HG03103 (cell line): ENCODE measurements at regions not wholly inside any gene's neighbourhood (a gene's known extent, or its start where the extent isn't known, plus 50 kb on each side); places are given as distances from the start of the nearest gene placed in this dataset.
"Not testable (repeated sequence)": the region's sequence is repeated elsewhere in the genome, so short reads cannot be mapped to it uniquely, and the experiment has no call there.

Experiments
- ATAC-seq: cut with Tn5 transposase; IDR thresholded peaks from one replicate; pipeline ENCODE4 v1.9.1; 2021; ENCODE audit warnings: low read depth; ENCODE audit not compliant: unreplicated experiment

DNA sequence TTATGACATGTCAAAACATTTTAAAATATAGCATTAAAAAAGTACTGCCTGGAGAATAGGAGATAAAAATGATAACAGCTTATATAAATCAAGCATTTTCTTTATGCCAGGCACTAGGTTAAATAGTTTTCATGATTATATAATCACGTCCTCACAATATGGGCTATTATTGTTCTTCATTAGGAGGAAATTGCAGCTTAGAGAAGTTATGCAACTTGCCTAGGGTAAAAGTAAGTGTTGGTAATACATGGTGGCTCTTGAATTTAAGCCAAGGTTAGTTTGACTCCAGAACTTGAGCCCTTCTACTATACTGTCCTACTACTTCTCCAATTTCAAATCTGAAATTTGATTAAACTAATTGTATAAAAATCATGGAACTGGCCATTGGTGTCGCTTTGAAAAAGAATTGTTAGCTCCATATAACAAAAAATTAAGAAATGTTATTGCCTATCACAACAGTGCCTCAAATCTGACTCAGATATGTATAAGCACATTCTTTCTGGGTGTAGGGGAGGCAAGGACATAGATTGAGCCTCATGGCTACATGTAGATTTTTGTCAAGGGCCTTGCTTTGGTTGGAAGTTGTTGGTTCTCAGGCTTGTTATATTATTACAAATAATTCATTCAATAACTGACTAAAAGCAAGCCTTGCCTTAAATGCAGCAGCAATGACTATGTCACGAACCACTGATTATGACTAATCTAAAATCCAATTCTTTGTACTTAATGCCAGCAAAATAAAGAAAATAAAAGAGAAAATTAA lies 223.5 kb upstream of the DAB2 start:
- no peak for ATAC-seq

DNA sequence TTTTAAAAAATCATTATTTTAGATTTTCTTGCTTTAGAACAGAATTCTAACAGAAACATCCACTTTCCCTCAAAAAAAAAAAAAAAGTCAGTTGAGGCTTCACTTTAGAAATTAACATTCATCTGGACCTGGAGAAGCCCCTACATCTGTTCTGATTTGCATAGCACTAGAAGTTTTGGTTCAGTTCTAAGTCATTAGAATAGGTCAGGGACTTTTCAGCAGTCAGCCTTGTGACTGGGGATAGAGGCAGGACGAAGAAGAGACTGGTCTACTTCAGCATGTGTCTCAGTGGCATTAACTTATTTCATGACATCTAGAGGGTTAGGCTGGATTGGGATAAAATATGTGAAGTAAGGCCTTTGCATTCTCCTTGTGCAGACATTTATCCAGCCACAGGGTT lies 215.8 kb upstream of the DAB2 start:
- peak; percentile 73 for ATAC-seq

DNA sequence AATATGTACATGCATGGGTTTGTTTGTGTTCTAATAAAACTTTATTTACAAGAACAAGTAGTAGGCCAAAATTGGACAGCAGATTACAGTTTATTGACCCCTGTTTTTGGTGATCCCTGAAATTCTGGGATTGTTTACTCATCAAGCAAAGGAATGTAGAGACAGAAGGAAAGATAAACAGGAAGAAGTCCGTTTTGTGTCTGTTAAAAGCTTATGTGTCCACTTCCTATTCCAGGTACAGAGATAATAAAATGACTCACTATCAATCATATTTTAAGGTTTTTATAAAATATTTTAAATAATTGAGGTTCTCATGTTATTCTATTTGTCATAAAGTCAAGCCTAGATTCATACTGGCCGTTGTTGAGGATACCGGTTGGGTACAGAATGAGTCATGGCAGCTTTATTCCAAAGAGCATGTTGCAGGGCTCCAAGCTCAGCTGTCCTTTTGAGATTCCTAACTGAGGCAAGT lies 214.9 kb upstream of the DAB2 start:
- ATAC-seq: no peak

DNA sequence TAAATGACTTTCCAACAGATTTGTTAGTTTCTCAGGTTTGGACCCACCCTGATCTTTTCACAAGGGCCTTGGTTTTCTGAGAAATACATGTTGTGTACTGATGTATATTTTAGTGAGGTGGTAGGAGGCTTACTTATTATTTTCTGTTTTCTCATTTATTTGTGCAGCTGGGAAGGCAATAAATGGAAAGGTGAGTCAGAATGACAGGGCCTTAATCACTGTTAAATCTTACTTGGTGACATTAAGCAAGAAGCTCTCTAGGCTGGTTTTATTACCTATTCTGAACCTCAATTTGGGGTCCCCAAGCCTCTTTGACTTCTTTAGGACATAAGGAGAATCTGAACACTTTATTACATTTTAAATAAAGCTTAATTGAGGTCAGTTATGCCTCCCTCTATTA lies 214.0 kb upstream of the DAB2 start:
- no peak for ATAC-seq

DNA sequence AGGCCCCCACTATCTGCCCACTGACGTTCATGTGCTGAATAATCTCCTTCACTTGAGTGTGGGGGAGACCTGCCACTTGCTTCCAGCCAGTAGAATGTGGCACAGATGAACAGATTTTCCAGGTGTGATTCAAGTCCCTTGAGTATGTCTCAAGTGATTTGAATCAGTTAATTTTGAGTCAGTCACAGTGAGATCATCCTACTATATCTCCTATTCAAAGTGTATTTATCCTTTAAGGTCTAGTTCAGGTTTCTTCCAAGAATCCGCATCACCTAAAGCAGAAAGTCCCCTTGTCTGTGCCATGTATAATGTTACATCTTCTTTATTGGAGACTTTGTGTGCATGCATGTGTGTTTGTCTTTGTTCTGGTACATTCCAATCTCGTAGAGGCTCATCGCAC lies 208.3 kb upstream of the DAB2 start:
- ATAC-seq: no peak

DNA sequence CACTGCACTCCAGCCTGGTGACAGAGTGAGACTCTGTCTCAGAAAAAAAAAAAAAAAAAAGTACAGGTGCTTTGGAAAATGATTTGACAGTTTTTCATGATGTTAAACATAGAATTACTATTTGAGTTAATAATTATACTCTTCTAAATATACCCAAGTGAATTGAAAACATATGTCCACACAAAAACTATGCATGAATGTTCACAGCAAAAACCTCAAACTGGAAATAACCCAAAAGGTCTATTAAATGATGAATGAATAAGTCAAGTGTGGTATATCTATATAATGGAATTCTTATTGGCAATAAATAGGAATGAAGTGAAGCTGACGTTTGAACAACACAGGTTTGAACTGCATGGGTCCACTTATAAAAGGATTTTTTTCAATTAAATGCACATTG lies 207.2 kb upstream of the DAB2 start:
- no peak for ATAC-seq

DNA sequence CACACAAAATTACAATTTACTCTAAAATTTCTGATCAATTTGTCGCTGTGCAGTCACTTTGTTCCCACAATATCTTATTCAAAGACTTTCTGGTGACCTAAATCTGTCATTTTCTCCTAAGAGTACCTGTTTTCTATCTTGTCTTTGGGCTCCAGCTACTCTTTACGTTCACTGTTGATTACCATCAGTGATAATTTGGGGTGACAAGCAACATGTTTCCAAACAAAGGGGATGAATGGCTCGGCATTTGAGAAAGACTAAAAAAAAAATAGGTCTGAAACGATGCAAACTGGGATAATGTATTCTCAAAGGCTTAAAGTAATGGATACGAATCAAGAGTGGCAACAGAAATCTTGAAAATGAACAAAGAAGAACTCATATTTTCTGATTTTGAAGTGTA lies 205.2 kb upstream of the DAB2 start:
- no peak for ATAC-seq

DNA sequence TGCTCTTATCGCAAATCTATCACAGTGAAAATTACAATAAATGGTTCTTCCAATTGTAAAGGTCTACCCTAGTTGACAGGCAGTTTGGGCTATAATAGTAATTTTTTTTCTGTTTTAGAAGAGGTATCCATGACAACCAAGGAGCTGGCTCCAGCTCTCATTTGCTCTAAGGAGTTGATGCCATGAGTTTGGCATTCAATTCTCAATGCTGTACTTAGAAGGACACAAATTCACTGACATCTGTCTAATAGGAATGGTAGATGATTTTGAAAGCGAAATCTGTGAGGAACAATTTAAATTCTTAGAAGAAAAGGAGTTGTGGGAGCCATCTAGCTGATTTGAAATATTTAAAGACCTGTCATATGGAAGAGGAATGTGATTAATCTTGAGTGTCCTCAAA lies 203.6 kb upstream of the DAB2 start:
- no peak for ATAC-seq

DNA sequence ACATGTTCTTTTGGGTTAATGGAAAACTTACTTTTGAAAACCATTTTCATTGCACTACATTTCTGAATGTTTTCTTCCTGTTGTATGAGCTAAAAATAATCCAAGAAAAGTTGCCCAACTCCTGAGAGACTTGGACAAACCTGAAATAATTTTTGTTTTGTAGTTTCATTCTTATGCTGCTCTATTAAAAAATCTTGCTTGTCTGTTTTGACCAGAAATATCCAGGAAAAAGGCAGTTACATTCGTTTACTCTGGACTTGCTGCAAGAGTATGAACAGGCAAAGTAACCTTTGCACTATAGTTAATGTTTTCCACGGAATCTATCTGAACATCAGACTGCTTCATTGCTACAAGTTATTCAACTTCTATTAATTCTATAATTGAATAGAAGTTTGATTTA lies 200.1 kb upstream of the DAB2 start:
- no peak for ATAC-seq

DNA sequence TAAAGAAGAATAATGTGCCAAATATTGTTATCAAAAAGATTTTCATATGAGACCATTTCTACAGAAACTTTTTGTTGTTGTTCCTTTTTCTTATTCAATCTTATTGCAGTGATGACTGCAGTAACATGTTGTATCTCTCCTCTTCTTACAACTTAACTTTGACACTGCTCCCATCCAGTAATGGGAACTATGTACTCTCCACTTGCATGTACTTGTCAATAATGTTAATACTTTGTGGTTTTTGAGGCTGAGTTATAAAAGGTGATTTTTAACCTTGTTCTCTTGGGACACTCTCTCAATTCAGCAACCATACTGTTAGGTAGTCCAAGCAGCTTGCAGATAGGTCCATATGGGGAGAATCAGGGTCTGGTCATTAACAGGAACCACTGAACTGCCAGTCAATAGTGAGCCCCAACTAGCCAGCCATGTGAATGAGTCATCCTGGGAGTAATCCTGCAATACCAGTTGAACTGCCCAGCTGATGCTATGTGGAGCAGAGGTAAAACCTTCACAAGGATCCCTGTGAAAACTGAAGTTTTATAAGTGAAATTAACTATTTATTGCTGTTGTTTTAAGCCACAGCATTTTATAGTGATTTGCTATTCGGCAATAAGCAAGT lies 199.6 kb upstream of the DAB2 start:
- no peak for ATAC-seq

DNA sequence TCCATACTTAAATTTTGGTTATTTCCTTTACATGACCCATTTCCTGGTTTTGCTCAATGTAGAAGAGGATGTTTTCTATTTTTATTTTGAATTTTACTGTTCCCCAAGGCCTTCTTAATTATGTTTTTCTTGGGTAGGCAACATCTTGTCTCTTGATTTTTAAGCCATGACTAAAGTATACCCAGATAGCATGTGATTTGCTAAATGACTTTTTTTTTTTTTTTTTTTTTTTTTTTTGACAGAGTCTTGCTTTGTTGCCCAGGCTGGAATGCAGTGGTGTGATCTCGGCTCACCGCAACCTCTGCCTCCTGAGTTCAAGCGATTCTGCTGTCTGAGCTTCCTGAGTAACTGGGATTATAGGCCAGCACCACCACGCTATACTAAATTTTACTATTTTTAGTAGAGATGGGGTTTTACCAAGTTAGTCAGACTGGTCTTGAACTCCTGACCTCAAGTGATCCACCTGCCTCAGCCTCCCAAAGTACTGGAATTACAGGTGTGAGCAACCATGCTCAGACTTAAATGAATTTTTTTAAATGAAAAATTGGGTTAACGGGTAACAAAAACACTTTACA lies 198.6 kb upstream of the DAB2 start:
- no peak for ATAC-seq

DNA sequence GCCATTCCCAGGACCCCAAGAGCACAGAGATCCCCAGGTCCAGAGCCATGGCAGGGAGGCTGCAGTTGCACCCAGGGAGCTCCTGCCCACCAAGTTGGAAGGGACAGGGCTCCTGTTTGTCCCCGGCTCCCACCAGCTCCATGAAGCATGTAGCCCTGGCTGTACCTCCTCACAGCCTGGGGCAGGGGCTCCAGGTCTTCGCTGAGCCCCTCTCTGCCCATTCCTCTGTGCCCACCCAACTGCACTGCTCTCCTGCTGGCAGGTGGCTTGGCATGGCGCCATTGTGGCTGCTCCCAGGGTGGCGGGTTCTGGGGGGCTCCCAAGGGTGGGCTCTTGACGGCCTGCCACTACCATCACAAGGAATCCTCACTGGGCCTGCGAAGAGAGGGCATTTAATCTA lies 197.5 kb upstream of the DAB2 start:
- ATAC-seq: no peak

DNA sequence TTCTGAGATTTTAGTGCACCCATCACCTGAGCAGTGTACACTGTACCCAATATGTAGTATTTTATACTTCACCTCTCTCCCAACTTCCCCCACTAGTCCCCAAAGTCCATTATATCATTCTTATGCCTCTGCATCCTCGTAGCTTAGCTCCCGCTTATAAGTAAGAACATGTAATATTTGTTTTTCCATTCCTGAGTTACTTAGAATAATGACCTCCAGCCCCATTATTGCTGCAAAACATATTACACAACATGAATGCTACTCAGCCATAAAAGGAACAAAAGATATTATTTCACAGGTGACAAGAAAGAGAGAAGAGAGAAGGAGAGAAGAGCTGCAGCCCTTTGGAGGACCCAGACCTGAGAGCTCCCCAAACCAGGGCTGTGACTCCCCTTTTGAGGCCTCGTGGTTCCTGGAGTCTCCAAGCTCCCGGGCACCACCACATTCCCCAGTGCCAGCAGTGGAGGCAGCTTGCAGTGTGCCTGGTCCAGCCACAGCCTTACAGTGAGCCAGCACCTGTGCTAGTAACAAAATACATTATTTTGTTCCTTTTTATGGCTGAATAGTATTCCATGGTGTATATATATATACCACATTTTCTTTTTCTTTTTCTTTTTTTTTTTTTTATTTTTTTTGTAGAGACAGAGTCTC lies 194.5 kb upstream of the DAB2 start:
- ATAC-seq: no peak

DNA sequence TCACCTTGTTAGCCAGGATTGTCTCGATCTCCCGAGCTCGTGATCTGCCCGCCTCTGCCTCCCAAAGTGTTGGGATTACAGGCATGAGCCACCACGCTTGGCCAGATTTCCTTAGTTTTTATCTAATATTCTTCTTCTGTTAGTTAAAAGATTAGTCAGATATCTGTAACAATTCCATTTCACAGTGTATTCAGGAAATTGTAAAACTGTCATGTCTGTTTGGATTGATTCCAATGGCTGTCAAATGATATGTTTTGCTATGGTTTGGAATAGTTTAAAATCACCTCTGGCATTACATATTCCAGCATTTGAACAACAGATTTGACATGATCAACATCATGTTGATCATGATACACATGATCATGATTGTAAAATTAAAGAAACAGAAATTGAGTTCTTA lies 193.6 kb upstream of the DAB2 start:
- ATAC-seq: no peak

DNA sequence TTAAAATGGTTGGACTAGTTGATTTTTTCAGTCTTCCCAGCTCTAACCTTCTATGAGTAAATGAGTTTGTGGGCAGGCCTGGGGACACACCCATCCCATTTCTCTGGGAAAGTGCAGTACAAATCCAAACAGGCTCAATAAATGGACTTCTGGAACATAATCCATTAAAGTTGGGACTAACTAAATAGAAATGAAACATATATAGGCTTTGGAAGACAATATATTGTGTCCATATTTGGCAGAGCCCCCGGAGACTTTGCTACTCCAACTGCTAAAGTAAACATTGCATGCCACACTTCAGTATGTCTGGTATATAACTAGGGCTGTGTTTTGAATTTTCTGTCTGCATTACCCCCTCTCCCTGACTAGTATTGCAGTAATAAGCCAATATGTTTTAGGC lies 191.4 kb upstream of the DAB2 start:
- no peak for ATAC-seq

DNA sequence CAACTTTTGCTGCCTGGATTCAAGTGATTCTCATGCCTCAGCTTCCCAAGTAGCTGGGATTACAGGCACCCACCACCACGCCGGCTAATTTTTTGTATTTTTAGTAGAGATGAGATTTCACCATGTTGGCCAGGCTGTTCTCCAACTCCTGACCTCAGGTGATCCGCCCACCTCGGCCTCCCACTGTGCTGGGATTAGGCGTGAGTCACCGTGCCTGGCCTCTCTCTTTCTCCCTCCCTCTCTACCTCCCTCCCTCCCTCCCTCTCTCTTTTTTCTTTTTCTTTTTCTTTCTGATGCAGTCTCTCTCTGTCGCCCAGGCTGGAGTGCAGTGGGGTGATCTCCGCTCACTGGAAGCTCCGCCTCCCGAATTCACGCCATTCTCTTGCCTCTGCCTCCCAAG lies 186.3 kb upstream of the DAB2 start:
- not testable (repeated sequence) for ATAC-seq

DNA sequence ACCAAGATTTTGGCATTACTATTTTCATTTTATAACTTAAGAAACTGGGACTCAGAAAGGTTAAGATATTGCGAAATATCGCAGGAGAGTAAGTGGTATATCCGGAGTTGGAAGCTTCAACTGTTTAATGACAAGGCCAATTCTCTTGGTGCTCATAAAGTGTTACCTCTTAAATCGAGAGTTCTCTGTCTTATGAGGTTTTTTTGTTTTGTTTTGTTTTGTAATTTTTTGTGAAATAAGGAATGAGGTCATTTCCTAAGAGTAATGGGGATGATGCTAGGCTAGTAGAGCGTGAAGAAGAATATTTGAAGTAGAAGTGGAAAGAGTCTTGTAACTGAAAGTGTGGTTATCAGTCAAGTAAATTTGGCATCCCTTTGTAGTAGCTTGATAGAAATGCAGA lies 183.2 kb upstream of the DAB2 start:
- ATAC-seq: peak; percentile 79

DNA sequence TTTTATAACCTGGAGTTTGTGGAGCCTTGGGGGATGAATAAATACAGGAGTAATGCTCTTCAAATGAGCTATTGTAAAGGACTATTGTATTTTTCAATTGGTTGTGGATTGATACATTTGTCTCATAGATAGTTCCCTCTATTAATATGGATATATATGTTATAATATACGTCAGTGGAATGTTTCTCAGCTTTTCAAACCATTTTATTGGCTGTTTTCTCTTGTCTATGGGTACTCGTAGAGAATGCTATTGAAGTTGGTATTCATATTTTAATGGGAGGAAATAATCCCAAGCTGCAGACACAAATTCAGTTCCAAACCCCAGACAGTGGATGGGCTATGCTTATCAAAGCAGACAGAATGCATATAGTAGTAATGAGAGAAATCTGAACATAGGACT lies 181.8 kb upstream of the DAB2 start:
- no peak for ATAC-seq

DNA sequence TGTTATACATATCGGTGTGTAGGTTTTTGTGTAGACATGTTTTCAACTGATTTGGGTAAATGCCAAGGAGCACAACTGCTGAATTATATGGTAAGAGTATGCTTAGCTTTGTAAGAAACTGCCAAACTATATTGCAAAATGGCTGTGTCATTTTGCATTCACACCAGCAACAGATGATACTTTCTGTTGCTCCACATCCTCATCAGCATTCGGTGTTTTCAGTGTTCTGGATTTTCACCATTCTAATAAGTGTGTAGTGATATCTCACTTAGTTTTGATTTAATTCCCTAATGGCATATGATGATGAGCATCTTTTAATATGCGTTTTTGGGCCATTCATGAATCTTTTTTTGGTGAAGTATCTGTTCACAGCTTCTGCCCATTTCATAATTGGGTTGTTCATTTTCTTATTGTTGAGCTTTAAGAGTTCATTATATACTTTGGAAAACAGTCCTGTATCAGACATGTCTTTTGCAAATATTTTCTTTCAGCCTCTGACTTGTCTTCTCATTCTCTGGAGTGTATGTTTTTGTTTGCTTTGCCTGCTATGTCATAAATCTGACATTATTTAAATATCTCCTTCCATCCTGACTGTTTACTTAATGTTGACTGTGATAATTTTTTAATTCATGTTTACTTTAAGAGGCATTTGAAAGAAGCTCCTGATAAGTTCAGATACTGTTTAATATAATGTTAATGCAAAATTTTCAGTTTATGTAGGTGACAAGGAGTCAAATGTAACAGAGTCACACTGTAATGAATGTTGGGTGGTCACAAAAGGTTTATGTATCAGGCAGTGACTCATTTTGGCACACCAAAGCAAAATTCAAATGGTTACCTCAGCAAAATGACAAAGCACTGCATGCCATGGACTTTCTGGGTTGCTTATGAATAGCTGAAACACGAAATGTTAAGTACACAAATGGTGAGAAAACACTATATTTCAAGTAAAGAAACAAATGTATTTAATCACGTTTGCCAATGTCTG lies 181.1 kb upstream of the DAB2 start:
- no peak for ATAC-seq

DNA sequence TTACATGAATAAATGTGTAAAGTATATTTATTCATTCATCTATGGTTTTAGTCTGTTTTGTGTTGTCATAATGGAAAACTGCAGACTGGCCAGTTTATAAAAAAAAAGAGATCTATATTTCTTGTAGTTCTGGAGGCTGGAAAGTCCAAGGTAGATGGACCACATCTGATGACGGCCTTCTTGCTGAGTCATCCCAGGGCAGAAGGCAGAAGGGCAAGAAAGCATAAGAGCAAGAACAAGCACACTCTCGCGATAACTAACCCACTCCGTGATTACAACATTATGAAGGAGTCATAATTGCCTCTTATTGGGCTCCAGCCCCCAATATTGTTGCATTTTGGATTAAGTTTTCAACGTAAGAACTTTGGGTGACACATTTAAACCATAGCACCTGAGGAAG lies 180.4 kb upstream of the DAB2 start:
- ATAC-seq: no peak
